ENCODE measurements at regions not wholly inside any gene's neighbourhood (a gene's known extent, or its start where the extent isn't known, plus 50 kb on each side); places are given as distances from the start of the nearest gene placed in this dataset.

DNA sequence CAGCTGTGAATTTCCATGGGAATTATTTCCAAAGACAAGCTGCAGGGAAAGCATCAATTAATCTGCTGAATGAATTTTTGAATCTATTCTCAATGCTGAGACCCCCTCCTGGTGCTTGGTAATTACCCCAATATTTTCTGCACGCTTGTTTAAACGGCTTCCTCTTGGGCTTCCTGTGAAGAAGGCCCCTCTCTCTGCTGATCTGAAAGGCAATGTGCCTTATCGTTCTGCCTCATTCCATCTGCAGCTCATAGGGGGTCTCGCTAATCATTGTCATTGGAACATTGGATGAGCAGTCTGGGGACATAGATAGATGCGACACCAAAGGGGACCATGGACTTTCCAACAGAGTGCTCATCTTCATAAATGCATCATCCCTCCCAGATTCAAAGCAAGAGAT is 851.6 kb downstream of the PDHA2 start:
- TF ChIP-seq, protein P1, sequence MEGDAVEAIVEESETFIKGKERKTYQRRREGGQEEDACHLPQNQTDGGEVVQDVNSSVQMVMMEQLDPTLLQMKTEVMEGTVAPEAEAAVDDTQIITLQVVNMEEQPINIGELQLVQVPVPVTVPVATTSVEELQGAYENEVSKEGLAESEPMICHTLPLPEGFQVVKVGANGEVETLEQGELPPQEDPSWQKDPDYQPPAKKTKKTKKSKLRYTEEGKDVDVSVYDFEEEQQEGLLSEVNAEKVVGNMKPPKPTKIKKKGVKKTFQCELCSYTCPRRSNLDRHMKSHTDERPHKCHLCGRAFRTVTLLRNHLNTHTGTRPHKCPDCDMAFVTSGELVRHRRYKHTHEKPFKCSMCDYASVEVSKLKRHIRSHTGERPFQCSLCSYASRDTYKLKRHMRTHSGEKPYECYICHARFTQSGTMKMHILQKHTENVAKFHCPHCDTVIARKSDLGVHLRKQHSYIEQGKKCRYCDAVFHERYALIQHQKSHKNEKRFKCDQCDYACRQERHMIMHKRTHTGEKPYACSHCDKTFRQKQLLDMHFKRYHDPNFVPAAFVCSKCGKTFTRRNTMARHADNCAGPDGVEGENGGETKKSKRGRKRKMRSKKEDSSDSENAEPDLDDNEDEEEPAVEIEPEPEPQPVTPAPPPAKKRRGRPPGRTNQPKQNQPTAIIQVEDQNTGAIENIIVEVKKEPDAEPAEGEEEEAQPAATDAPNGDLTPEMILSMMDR (IDR thresholded peaks at IDR 0.05; ENCODE audit: low read depth, low read length, missing input control) = no peak
- TF ChIP-seq HNF4G (IDR thresholded peaks at IDR 0.05) = no peak
- TF ChIP-seq, protein P2, sequence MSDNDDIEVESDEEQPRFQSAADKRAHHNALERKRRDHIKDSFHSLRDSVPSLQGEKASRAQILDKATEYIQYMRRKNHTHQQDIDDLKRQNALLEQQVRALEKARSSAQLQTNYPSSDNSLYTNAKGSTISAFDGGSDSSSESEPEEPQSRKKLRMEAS (IDR thresholded peaks at IDR 0.05) = no peak
- TF ChIP-seq SP1 (IDR thresholded peaks at IDR 0.05) = no peak
- no peak for TF ChIP-seq GABPA (IDR thresholded peaks at IDR 0.05 in 1 of 2, conservative IDR thresholded peaks at IDR 0.05 in 1 of 2)
- no peak for TF ChIP-seq RAD21 (IDR thresholded peaks at IDR 0.05)

Measured in liver (tissue), 3 donors.